ENCODE measurements at regions not wholly inside any gene's neighbourhood (a gene's known extent, or its start where the extent isn't known, plus 50 kb on each side); places are given as distances from the start of the nearest gene placed in this dataset.
"Not testable (repeated sequence)": the region's sequence is repeated elsewhere in the genome, so short reads cannot be mapped to it uniquely, and the experiment has no call there.

DNA sequence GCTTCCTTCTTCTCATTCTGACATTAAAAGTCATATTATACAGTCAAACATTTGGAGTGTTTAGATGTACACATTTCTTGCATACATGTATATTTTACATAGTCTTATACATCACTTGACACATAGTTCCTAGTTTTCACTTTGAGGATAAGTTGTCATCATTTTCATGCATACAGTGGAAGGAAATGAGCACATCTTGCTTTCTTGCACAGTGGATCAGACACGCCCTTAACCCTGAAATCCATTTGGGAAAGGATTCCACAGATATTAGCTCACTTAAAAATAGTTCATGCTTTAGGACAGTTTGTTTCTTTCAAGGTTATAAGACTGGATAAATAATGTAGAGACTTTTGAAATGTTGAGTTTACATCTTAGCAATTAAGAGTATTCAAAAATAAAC lies 148.6 kb upstream of the MME start:
- Histone ChIP-seq H3K27me3 (no peaks in the 10 kb centered on the region), H3K36me3 (ENCODE audit: low read depth, missing control alignments) (no peaks in the 10 kb centered on the region), H3K4me1 (no peaks in the 10 kb centered on the region), H3K4me3 (no peak overlapping the region), H3K27ac (no peak overlapping the region), H3K9me3 (no peaks in the 10 kb centered on the region)
- intact Hi-C loops (cut with DNase I; ENCODE audit: low total_unique reads) = no loop called here
- TF ChIP-seq, protein P1, sequence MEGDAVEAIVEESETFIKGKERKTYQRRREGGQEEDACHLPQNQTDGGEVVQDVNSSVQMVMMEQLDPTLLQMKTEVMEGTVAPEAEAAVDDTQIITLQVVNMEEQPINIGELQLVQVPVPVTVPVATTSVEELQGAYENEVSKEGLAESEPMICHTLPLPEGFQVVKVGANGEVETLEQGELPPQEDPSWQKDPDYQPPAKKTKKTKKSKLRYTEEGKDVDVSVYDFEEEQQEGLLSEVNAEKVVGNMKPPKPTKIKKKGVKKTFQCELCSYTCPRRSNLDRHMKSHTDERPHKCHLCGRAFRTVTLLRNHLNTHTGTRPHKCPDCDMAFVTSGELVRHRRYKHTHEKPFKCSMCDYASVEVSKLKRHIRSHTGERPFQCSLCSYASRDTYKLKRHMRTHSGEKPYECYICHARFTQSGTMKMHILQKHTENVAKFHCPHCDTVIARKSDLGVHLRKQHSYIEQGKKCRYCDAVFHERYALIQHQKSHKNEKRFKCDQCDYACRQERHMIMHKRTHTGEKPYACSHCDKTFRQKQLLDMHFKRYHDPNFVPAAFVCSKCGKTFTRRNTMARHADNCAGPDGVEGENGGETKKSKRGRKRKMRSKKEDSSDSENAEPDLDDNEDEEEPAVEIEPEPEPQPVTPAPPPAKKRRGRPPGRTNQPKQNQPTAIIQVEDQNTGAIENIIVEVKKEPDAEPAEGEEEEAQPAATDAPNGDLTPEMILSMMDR (IDR thresholded peaks at IDR 0.05) = no peak
- no peak for TF ChIP-seq POLR2A (IDR thresholded peaks at IDR 0.05)
- no peak for DNase-seq
- 37 to 48% methylated on average over 1 of the region's 1 CpG for WGBS, 2 donors

DNA sequence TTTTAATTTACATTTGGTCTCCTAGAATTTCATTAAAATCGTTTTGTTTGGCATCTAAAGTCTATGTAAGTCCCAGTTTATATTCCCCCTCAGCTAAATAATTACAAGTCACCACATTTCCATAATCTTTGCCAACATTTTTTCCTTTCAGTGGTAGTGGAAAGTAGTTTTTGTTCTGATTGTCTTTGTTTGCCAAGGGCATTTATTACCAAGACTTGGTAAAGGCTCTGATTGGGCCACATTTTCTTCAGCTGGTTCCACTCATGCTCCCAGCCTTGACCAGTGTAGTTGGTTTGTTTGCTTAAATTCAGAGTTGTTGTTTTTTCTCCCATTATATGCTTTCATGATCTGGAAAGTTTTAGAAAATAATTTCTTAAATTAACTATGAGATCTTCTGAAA lies 153.4 kb upstream of the MME start:
- H3K4me3 ChIP-seq = no peak overlapping the region
- H3K36me3 ChIP-seq (ENCODE audit: low read depth, missing control alignments) = no peaks in the 10 kb centered on the region
- TF ChIP-seq, protein P1 (IDR thresholded peaks at IDR 0.05) = no peak
- TF ChIP-seq POLR2A (IDR thresholded peaks at IDR 0.05) = no peak
- no peak for DNase-seq
- H3K9me3 ChIP-seq = no peaks in the 10 kb centered on the region
- intact Hi-C loops (cut with DNase I; ENCODE audit: low total_unique reads) = no loop called here
- 42 to 45% methylated on average over 1 of the region's 1 CpG for WGBS, 2 donors
- H3K27ac ChIP-seq = no peak overlapping the region
- no peaks in the 10 kb centered on the region for H3K4me1 ChIP-seq
- H3K27me3 ChIP-seq = no peaks in the 10 kb centered on the region

DNA sequence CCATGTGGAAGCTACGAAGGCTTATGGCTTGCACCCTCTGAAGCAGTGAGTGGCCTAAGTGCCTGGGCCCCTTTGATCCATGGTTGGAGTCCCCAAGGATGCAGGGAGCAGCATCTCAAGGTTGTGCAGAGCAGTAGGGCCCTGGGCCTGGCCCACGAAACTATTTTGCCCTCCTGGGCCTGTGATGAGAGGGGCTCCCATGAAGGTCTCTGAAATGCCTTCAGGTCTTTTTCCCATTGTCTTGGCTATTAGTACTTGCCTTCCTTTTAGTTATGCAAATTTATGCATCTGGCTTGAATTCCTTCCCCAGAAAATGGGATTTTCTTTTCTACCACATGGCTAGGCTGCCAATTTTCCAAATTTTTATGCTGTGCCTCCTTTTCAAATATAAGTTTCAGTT lies 158.8 kb upstream of the MME start:
- H3K4me1 ChIP-seq = no peaks in the 10 kb centered on the region
- H3K36me3 ChIP-seq (ENCODE audit: low read depth, missing control alignments) = no peaks in the 10 kb centered on the region
- TF ChIP-seq POLR2A (IDR thresholded peaks at IDR 0.05) = no peak
- TF ChIP-seq, protein P1 (IDR thresholded peaks at IDR 0.05) = no peak
- no peak for DNase-seq
- intact Hi-C loops (cut with DNase I; ENCODE audit: low total_unique reads) = no loop called here
- no peaks in the 10 kb centered on the region for H3K9me3 ChIP-seq
- 84 to 100% methylated on average over 2 of the region's 2 CpGs for WGBS, 2 donors
- no peak overlapping the region for H3K4me3 ChIP-seq
- no peaks in the 10 kb centered on the region for H3K27me3 ChIP-seq
- no peak overlapping the region for H3K27ac ChIP-seq

DNA sequence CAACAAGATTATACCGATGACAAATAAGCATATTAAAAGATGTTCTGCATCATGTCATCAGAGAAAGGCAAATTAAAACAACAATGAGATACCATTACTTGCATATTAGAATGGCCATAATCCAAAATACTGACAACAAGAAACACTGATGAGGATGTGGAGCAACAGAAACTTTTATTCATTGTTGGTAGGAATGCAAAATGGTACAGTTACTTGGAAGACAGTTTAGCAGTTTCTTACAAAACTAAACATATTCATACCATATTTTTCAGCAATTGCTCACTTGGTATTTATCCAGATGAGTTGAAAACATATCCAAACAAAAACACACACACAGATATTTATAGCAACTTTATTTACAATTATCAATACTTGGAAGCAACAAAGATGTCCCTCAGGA lies 160.9 kb upstream of the MME start:
- WGBS, 2 donors = 84 to 95% methylated on average over 1 of the region's 1 CpG

DNA sequence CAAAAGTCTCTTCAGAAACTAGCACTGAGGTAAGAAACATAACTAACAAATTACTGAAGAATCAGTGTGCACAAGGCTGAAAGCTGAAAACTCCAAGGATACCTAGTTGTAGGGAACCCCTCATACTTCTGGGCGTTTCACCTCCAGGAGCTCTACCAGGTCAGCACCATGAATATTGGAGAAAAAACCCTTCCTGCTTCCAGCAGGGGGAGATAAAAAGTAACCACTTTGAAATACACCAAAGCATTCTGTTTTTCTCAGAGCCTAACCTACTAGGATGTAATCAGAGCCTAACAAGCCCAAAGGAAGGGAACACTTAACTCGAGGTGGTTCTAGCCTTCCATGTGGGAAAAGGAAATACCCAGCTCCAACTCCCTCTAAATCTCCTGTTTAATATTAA lies 175.8 kb upstream of the MME start:
- intact Hi-C loops (cut with DNase I; ENCODE audit: low total_unique reads) = no loop called here
- no peaks in the 10 kb centered on the region for H3K27me3 ChIP-seq
- H3K9me3 ChIP-seq = no peaks in the 10 kb centered on the region
- H3K4me1 ChIP-seq = no peaks in the 10 kb centered on the region
- H3K27ac ChIP-seq = no peak overlapping the region
- WGBS, 2 donors = 35 to 61% methylated on average over 2 of the region's 2 CpGs
- H3K36me3 ChIP-seq (ENCODE audit: low read depth, missing control alignments) = no peaks in the 10 kb centered on the region
- no peak for TF ChIP-seq POLR2A (IDR thresholded peaks at IDR 0.05)
- TF ChIP-seq, protein P1 (IDR thresholded peaks at IDR 0.05) = peak in 1 of 3 experiments; percentile 26
- no peak overlapping the region for H3K4me3 ChIP-seq
- no peak for DNase-seq

More for the DNA sequence above, 160.9 kb upstream of the MME start:
- H3K9me3 ChIP-seq = no peaks in the 10 kb centered on the region
- intact Hi-C loops (cut with DNase I; ENCODE audit: low total_unique reads) = no loop called here
- no peaks in the 10 kb centered on the region for H3K36me3 ChIP-seq (ENCODE audit: low read depth, missing control alignments)
- no peak overlapping the region for H3K27ac ChIP-seq
- H3K27me3 ChIP-seq = no peaks in the 10 kb centered on the region
- DNase-seq = no peak
- TF ChIP-seq, protein P1 (IDR thresholded peaks at IDR 0.05) = no peak
- TF ChIP-seq POLR2A (IDR thresholded peaks at IDR 0.05) = no peak
- H3K4me3 ChIP-seq = no peak overlapping the region
- H3K4me1 ChIP-seq = no peaks in the 10 kb centered on the region

DNA sequence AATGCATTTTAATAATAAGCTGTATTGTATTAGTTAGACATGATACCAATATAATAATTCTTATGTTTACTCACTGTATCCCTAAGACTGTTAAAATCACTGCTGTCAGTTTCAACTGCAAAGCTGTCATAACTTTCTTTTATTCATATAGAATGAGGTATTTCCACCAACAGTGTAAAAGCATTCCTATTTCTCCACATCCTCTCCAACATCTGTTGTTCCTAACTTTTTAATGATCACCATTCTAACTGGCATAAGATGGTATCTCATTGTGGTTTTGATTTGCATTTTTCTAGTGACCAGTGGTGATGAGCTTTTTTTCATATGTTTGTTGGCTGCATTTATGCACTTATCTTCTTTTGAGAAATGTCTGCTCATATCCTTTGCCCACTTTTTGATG lies 177.6 kb upstream of the MME start:
- H3K36me3 ChIP-seq (ENCODE audit: low read depth, missing control alignments); H3K4me3 ChIP-seq; H3K27me3 ChIP-seq; intact Hi-C loops (cut with DNase I; ENCODE audit: low total_unique reads); H3K4me1 ChIP-seq; DNase-seq; H3K9me3 ChIP-seq; H3K27ac ChIP-seq: not testable (repeated sequence)

Measured in testis (tissue), 2 donors.